Gastroesophageal sphincter (tissue), 4 donors: ENCODE measurements at regions not wholly inside any gene's neighbourhood (a gene's known extent, or its start where the extent isn't known, plus 50 kb on each side); places are given as distances from the start of the nearest gene placed in this dataset.

Experiments used
- ATAC-seq: fragments of 150-250 bp; one replicate; pipeline ENCODE4 v1.9.1; 2016; ENCODE audit warnings: mild to moderate bottlenecking, moderate library complexity
- H3K27ac ChIP-seq, 4 donors: fragments of 200-600 bp; sonication (generic) in 3 of 4; 1 replicate in 3 of 4; 2 replicates in 1 of 4; pipeline ENCODE4 v1.5.1; 2016 to 2019
- H3K27me3 ChIP-seq: fragments of 200-600 bp; sonication (generic); one replicate; pipeline ENCODE4 v1.5.1; 2019
- H3K36me3 ChIP-seq, 2 donors: fragments of 200-600 bp; sonication (generic); one replicate each; pipeline ENCODE4 v1.5.1; 2019; ENCODE audit warnings: control low read depth in 1 of 2
- H3K4me1 ChIP-seq, 3 donors: fragments of 200-600 bp; sonication (generic); 1 replicate in 2 of 3; 2 replicates in 1 of 3; pipeline ENCODE4 v1.5.1; 2016 to 2019; ENCODE audit warnings: control low read depth in 2 of 3
- H3K4me3 ChIP-seq, 2 donors: fragments of 200-600 bp; sonication (generic); one replicate each; pipeline ENCODE4 v1.5.1; 2019; ENCODE audit warnings: mild to moderate bottlenecking in 1 of 2, moderate library complexity in 1 of 2
- H3K9me3 ChIP-seq, 3 donors: fragments of 200-600 bp; sonication (generic); one replicate each; pipeline ENCODE4 v1.5.1; 2017 to 2019; ENCODE audit warnings: control low read depth in 2 of 3
- CTCF ChIP-seq, 4 experiments: fragments of 200-600 bp in 2 of 4; fragments of 450-650 bp in 2 of 4; sonication (generic) in 1 of 4; IDR thresholded peaks; one replicate each; pipeline ENCODE4 v1.5.1; 2017 to 2019; ENCODE audit warnings: antibody characterized with exemption in 4 of 4, mild to moderate bottlenecking in 2 of 4, moderate library complexity in 2 of 4
- EP300 ChIP-seq: sonication (generic); formaldehyde crosslinking; IDR thresholded peaks from one replicate; pipeline ENCODE4 v1.6.1; 2017; ENCODE audit warnings: antibody characterized with exemption, mild to moderate bottlenecking
- POLR2A ChIP-seq, 2 donors: fragments of 450-650 bp; IDR thresholded peaks; one replicate each; pipeline ENCODE4 v1.6.1; 2017; ENCODE audit warnings: antibody characterized with exemption in 2 of 2, mild to moderate bottlenecking in 2 of 2, moderate library complexity in 1 of 2
- POLR2AphosphoS5 ChIP-seq: sonication (generic); formaldehyde crosslinking; IDR thresholded peaks from one replicate; pipeline ENCODE4 v1.6.1; 2017; ENCODE audit warnings: antibody characterized with exemption
- WGBS, 2 donors: methylation state at CpG; one replicate each; pipeline ENCODE4 v1.1.5; 2018; ENCODE audit warnings: low coverage in 1 of 2; 5-methylcytosine and 5-hydroxymethylcytosine counted together

- ATAC-seq: no peak
- Histone ChIP-seq H3K4me3 (no peak overlapping the region), H3K9me3 (no peaks in the 10 kb centered on the region), H3K36me3 (no peaks in the 10 kb centered on the region), H3K27ac (no peak overlapping the region), H3K27me3 (no peaks in the 10 kb centered on the region), H3K4me1 (no peaks in the 10 kb centered on the region)
- no peak for TF ChIP-seq POLR2A (IDR thresholded peaks at IDR 0.05)
- TF ChIP-seq CTCF (IDR thresholded peaks at IDR 0.05): no peak
- no peak for TF ChIP-seq EP300
- no peak for TF ChIP-seq POLR2AphosphoS5
- 78 to 79% methylated on average over 2 of the region's 2 CpGs for WGBS, 2 donors
Measured at GRCh38 chr1:104852151-104852550, 1102.5 kb downstream of the AMY1C start.

GRCh38 chr1:104853276-104853675, 1103.6 kb downstream of the AMY1C start:
- Histone ChIP-seq H3K36me3 (no peaks in the 10 kb centered on the region), H3K4me3 (no peak overlapping the region), H3K4me1 (no peaks in the 10 kb centered on the region), H3K27ac (no peak overlapping the region), H3K9me3 (no peaks in the 10 kb centered on the region), H3K27me3 (no peaks in the 10 kb centered on the region)
- 80 to 89% methylated on average over 2 of the region's 2 CpGs for WGBS, 2 donors
- no peak for TF ChIP-seq POLR2A (IDR thresholded peaks at IDR 0.05)
- no peak for TF ChIP-seq POLR2AphosphoS5
- no peak for TF ChIP-seq CTCF (IDR thresholded peaks at IDR 0.05)
- TF ChIP-seq EP300: no peak
- no peak for ATAC-seq

- Histone ChIP-seq H3K4me3 (no peak overlapping the region), H3K27me3 (no peaks in the 10 kb centered on the region), H3K9me3 (no peaks in the 10 kb centered on the region), H3K4me1 (no peaks in the 10 kb centered on the region), H3K27ac (no peak overlapping the region), H3K36me3 (no peaks in the 10 kb centered on the region)
- WGBS, 2 donors: 57 to 60% methylated on average over 2 of the region's 2 CpGs
- ATAC-seq: no peak
- TF ChIP-seq POLR2AphosphoS5 (no peak), POLR2A (IDR thresholded peaks at IDR 0.05) (no peak), CTCF (IDR thresholded peaks at IDR 0.05) (no peak), EP300 (no peak)
Measured at GRCh38 chr1:104854529-104854928, 1104.8 kb downstream of the AMY1C start.

DNA sequence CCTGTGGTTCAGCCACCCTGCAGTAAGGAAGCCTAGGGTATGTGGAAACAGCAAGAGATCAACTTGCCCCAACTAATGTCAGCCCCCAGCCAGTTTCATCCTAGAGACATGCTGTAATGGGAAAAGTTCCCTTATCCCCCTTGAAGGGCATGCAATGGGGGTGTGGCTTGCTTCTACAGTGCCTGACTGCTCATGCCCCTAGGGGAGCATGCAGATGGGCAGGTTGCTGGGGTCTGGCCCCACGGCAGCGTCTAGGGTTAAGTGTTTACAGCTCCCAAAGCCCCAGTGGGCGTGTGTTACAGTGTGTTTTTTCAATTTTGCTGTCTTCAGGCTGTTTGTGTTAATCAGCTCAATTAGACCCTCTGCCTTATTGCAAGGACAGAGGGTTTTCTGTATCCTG, 1105.9 kb downstream of the AMY1C start:
- H3K27me3 ChIP-seq: no peaks in the 10 kb centered on the region
- no peak overlapping the region for H3K27ac ChIP-seq
- H3K9me3 ChIP-seq: no peaks in the 10 kb centered on the region
- 40% methylated on average over 1 of the region's 3 CpGs; no CpG with 5 or more reads in 1 of the 2 donors for WGBS, 2 donors
- no peaks in the 10 kb centered on the region for H3K4me1 ChIP-seq
- no peaks in the 10 kb centered on the region for H3K36me3 ChIP-seq
- ATAC-seq: no peak
- H3K4me3 ChIP-seq: no peak overlapping the region
- TF ChIP-seq CTCF (IDR thresholded peaks at IDR 0.05): no peak
- TF ChIP-seq EP300: no peak
- no peak for TF ChIP-seq POLR2AphosphoS5
- TF ChIP-seq POLR2A (IDR thresholded peaks at IDR 0.05): no peak

DNA sequence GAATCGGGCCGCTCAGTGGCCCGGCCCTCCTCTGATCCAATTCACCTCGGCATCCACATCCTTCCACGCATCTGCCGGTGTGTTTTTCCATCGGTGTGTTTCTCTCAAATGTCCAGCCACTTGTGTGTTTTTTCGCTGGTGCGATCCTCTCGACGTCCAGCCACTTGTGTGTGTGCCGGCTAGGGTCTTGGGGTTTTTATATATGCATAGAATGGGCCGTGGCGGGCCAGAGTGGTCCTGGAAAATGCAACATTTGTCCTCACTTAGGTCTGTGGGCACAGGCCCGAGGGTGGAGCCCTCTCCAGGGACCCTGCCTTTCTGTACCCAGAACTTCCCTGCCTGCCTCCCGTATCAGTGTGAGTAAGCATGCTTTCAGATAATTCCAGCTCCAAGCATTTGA, 1106.4 kb downstream of the AMY1C start:
- H3K4me1 ChIP-seq: no peaks in the 10 kb centered on the region
- H3K27me3 ChIP-seq: no peaks in the 10 kb centered on the region
- H3K9me3 ChIP-seq: no peaks in the 10 kb centered on the region
- no peak for ATAC-seq
- no peaks in the 10 kb centered on the region for H3K36me3 ChIP-seq
- no peak overlapping the region for H3K27ac ChIP-seq
- no peak for TF ChIP-seq CTCF (IDR thresholded peaks at IDR 0.05)
- no peak for TF ChIP-seq POLR2A (IDR thresholded peaks at IDR 0.05)
- no peak for TF ChIP-seq POLR2AphosphoS5
- TF ChIP-seq EP300: no peak
- 100% methylated on average over 3 to 8 of the region's 16 CpGs for WGBS, 2 donors
- no peak overlapping the region for H3K4me3 ChIP-seq
